ENCODE measurements at regions not wholly inside any gene's neighbourhood (a gene's known extent, or its start where the extent isn't known, plus 50 kb on each side); places are given as distances from the start of the nearest gene placed in this dataset.
"Not testable (repeated sequence)": the region's sequence is repeated elsewhere in the genome, so short reads cannot be mapped to it uniquely, and the experiment has no call there.

DNA sequence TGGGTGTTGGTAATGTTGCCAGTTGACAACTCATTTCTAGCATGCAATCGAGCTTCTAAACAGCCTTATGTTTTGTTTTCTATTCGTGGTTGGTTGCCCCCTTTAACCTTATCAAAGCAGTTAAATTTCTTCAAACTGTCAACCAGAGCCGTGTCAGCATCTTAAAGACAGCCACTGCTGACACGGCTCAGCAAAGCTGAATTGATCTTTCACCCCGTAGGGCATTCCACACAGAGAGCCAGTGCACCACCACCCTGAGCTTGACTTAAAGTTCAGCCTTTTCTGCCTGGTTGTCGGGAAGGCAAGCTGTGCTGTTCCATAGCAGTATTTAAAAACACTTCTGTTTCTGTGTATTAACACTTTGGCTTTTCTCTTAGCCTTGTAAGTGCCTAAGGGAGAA, 355.0 kb upstream of the CHST9 start:
- no peaks in the 10 kb centered on the region for H3K27me3 Mint-ChIP-seq
- ATAC-seq (replicated peaks) (no peak), DNase-seq (no peak)
- peaks cover 8 to 11% of the 10 kb centered on the region in 2 donors for H3K9me3 Mint-ChIP-seq
- no peaks in the 10 kb centered on the region for H3K4me1 Mint-ChIP-seq (ENCODE audit: low read depth in 2 of 2)
- no peak overlapping the region for H3K27ac Mint-ChIP-seq
- H3K36me3 Mint-ChIP-seq (ENCODE audit: insufficient read depth) = no peaks in the 10 kb centered on the region
- H3K4me3 Mint-ChIP-seq = no peak overlapping the region

DNA sequence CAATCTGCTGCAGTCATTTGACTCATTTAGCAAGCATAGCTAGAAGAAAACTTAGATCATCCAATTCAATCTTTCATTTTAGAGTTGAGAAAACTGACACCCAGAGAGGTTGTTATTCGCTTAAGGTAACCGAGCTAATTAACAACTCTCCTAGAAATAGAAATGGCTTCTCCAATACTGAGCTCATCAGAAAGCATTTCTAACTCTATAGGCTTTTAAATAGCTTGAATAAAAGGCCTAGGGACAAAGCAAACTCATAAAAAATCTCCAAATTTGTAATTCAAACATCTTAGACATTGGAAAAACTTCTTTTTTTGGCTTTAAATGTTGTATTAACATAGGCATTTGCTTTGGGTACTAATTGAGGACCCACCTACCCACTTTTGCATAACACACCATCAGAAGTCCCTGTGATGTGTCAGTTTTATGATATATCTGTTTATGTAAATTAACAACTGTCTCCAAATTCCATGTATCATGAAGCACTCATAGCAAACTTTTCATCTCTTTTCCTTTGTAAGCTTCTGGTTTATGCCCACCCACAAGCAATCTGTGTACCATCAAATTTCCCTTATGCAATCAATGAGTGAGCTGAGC, 343.9 kb upstream of the CHST9 start:
- no peaks in the 10 kb centered on the region for H3K4me1 Mint-ChIP-seq (ENCODE audit: low read depth in 2 of 2)
- no peak overlapping the region for H3K4me3 Mint-ChIP-seq
- DNase-seq = no peak
- H3K27ac Mint-ChIP-seq = no peak overlapping the region
- H3K9me3 Mint-ChIP-seq = peaks cover 0 to 8% of the 10 kb centered on the region in 2 donors
- no peak for ATAC-seq (replicated peaks)
- H3K27me3 Mint-ChIP-seq = no peaks in the 10 kb centered on the region
- no peaks in the 10 kb centered on the region for H3K36me3 Mint-ChIP-seq (ENCODE audit: insufficient read depth)

DNA sequence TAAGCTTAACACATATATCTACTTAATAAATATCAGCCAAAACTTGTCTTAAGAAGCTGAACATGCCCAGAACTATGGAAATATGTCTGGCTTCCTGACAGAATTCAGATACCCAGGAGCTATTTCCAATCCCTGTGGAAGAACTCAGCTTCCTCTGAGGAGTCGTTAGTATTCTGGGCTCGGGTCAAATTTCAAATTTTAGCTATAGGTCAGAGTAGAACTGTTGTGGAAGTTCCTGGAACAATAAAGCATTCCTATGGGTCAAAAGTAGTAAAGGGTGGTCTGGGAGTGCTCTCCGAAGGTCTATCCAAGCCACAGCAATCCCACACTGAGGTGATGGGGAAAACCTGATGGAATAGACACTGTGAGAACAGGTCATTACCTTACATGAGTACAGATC, 342.7 kb upstream of the CHST9 start:
- DNase-seq (no peak), ATAC-seq (replicated peaks) (no peak)
- H3K36me3 Mint-ChIP-seq (ENCODE audit: insufficient read depth) = no peaks in the 10 kb centered on the region
- no peaks in the 10 kb centered on the region for H3K4me1 Mint-ChIP-seq (ENCODE audit: low read depth in 2 of 2)
- no peak overlapping the region for H3K27ac Mint-ChIP-seq
- H3K27me3 Mint-ChIP-seq = no peaks in the 10 kb centered on the region
- no peak overlapping the region for H3K4me3 Mint-ChIP-seq
- peaks cover 0 to 7% of the 10 kb centered on the region in 2 donors for H3K9me3 Mint-ChIP-seq

DNA sequence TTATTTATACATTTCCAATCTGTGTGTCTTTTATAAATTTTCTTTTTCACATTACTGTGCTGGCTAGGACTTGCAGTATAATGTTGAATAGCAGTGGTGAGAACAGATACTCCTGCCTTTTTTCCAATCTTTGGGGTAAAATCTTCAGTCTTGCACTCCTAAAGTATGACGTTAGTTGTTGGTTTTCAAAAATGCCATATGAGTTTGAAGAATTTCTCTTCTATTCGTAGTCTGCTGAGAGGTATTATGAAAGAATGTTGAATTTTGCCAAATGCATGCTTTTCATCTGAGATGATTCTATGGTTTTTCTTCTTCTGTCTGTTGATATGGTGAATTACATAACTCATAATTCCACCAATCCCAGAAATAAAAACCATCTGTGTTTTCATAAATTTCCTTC, 335.3 kb upstream of the CHST9 start:
- Mint-ChIP-seq H3K4me3 (no peak overlapping the region), H3K27me3 (no peaks in the 10 kb centered on the region), H3K9me3 (peaks cover 0 to 7% of the 10 kb centered on the region in 2 donors), H3K4me1 (ENCODE audit: low read depth in 2 of 2) (no peaks in the 10 kb centered on the region), H3K36me3 (ENCODE audit: insufficient read depth) (no peaks in the 10 kb centered on the region), H3K27ac (no peak overlapping the region)
- DNase-seq (no peak), ATAC-seq (replicated peaks) (no peak)

DNA sequence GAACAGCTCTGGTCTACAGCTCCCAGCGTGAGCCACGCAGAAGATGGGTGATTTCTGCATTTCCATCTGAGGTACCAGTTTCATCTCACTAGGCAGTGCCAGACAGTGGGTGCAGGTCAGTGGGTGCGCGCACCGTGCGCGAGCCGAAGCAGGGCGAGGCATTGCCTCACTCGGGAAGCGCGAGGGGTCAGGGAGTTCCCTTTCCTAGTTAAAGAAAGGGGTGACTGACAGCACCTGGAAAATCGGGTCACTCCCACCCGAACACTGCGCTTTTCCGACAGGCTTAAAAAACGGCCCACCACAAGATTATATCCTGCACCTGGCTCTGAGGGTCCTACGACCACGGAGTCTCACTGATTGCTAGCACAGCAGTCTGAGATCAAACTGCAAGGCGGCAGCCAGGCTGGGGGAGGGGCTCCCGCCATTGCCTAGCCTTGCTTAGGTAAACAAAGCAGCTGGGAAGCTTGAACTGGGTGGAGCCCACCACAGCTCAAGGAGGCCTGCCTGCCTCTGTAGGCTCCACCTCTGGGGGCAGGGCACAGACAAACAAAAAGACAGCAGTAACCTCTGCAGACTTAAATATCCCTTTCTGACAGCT, 325.0 kb upstream of the CHST9 start:
- H3K27me3 Mint-ChIP-seq; H3K36me3 Mint-ChIP-seq (ENCODE audit: insufficient read depth); H3K4me3 Mint-ChIP-seq; ATAC-seq (replicated peaks); DNase-seq; H3K27ac Mint-ChIP-seq; H3K4me1 Mint-ChIP-seq (ENCODE audit: low read depth in 2 of 2): not testable (repeated sequence)
- H3K9me3 Mint-ChIP-seq = peaks cover 10% of the 10 kb centered on the region in 2 donors

DNA sequence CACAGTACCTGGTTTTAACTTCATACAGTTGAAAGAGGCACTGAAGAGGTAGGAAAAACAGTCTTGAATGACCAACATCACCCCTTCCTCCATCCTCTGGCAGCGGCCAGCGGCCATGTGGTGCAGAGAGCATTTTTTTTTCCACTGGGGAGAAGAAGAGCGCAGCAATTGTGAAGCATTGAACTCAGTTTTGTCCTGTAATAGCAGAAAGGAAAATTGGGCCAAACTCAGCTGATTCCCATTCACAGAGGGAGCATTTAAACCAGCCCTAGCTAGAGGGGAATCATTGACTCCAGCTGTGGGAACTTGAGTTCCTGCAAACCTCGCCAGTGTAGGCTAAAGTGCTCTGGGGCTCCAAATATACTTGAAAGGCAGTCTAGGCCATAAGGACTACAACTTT, 316.6 kb upstream of the CHST9 start:
- Mint-ChIP-seq H3K4me3 (no peak overlapping the region), H3K27me3 (no peaks in the 10 kb centered on the region), H3K4me1 (ENCODE audit: low read depth in 2 of 2) (no peaks in the 10 kb centered on the region), H3K36me3 (ENCODE audit: insufficient read depth) (no peaks in the 10 kb centered on the region), H3K9me3 (peaks cover 5 to 16% of the 10 kb centered on the region in 2 donors), H3K27ac (no peak overlapping the region)
- ATAC-seq (replicated peaks) (no peak), DNase-seq (no peak)

DNA sequence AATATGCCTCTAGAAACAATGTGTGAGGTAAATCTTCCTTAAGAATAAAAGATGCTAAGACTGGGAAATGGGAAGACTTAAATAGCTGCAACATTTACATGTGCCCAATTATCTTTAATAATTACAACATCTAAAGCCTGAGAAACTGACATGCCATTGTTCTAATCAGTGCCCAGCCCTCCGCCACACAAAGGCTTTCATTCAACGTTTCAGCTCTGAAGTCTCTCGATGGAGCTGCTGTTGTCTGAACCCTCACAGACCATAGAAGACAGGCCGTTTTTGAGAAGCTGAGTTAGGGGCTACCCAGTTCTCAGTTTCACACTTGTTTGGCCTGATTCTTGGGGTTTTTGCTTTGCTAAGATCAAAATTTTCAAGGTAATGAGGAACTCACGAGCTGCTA, 315.4 kb upstream of the CHST9 start:
- Mint-ChIP-seq H3K27ac (no peak overlapping the region), H3K9me3 (peaks cover 2 to 16% of the 10 kb centered on the region in 2 donors), H3K36me3 (ENCODE audit: insufficient read depth) (no peaks in the 10 kb centered on the region), H3K4me3 (no peak overlapping the region), H3K4me1 (ENCODE audit: low read depth in 2 of 2) (no peaks in the 10 kb centered on the region), H3K27me3 (no peaks in the 10 kb centered on the region)
- no peak for DNase-seq
- ATAC-seq (replicated peaks) = no peak

DNA sequence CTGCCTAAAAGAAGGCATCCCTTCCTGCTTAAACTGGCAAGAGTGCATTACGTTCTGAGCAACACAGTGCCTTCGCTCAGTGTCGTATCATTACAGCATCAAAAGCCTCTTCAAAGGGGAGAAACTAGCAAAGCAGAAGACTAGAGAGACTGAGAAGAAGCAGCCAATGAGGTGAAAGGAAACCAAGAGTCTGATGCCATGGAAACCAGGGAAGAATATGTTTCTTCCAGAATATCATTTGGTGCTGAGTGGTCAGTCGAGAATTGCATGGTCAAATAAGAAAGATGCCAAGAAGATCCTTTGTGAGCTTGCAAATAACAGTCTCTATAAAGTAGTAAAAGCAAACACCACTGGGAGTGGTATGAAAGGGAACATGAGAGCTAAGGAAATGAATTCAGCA, 312.1 kb upstream of the CHST9 start:
- Mint-ChIP-seq H3K27me3 (no peaks in the 10 kb centered on the region), H3K4me3 (no peak overlapping the region), H3K36me3 (ENCODE audit: insufficient read depth) (no peaks in the 10 kb centered on the region), H3K9me3 (peaks cover 0 to 4% of the 10 kb centered on the region in 2 donors), H3K27ac (no peak overlapping the region), H3K4me1 (ENCODE audit: low read depth in 2 of 2) (no peaks in the 10 kb centered on the region)
- no peak for DNase-seq
- no peak for ATAC-seq (replicated peaks)

DNA sequence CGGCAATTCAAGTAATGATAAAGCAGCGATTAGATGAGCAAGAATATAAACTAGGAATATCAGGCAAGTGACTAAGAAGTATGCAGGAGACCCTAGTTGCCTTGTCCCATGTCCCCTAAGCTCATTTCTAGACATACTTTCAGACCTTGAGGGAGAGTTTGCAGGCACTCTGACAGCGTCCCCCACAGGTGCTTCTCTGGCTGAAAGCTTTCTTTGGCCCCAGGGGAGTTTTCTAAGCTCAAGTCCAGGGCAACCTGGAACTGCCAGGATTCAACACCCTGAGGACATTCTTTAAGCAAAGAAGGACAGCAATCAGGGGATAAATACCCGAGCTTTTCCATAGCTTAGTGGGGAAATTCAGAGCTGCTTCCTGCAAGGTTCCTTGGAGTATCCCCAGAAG, 308.1 kb upstream of the CHST9 start:
- no peak for DNase-seq
- H3K27me3 Mint-ChIP-seq = no peaks in the 10 kb centered on the region
- H3K4me3 Mint-ChIP-seq = no peak overlapping the region
- H3K9me3 Mint-ChIP-seq = peaks cover 8 to 15% of the 10 kb centered on the region in 2 donors
- H3K4me1 Mint-ChIP-seq (ENCODE audit: low read depth in 2 of 2) = no peaks in the 10 kb centered on the region
- no peak overlapping the region for H3K27ac Mint-ChIP-seq
- no peaks in the 10 kb centered on the region for H3K36me3 Mint-ChIP-seq (ENCODE audit: insufficient read depth)
- no peak for ATAC-seq (replicated peaks)

DNA sequence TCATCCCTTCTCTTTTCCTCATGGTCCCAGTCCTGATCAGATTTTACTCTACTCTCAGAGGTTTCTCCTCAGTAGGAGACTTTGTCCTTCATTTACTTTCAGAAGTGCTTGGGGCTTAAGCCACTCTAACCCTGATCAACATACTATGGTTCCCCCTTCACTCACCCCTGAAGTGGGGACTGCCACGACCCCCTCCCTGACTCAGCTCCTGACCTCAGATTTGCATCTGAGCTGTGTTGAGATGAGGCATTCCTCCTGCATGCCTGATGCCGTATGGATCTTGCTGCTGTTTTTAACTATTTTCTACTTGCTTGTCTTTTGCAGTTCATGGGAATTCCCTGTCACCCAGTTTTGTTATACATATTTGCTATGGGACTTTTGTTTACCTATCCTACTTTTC, 306.7 kb upstream of the CHST9 start:
- Mint-ChIP-seq H3K27me3 (no peaks in the 10 kb centered on the region), H3K36me3 (ENCODE audit: insufficient read depth) (no peaks in the 10 kb centered on the region), H3K4me3 (no peak overlapping the region), H3K4me1 (ENCODE audit: low read depth in 2 of 2) (no peaks in the 10 kb centered on the region), H3K27ac (no peak overlapping the region), H3K9me3 (peaks cover 10 to 16% of the 10 kb centered on the region in 2 donors)
- ATAC-seq (replicated peaks) = no peak
- DNase-seq = no peak

DNA sequence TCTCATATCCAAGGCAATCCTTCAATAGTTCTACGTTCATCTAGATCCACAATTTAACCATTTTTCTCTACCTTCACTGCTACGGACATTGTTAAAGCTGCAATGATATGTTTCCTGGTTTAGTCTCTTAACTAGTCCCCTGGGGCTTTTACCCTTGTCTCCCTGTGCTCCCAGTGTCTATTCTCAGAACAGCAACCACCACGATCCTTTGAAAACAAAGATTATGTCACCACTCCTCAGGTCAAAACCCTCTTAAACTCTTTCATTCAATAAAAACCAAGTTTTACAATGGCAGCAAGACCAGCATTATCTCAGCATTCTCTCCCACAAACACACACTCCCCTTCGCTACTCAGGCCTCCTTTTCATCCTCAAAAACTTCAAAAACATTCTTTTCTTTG, 298.2 kb upstream of the CHST9 start:
- no peak for ATAC-seq (replicated peaks)
- Mint-ChIP-seq H3K27ac (no peak overlapping the region), H3K4me3 (no peak overlapping the region)

DNA sequence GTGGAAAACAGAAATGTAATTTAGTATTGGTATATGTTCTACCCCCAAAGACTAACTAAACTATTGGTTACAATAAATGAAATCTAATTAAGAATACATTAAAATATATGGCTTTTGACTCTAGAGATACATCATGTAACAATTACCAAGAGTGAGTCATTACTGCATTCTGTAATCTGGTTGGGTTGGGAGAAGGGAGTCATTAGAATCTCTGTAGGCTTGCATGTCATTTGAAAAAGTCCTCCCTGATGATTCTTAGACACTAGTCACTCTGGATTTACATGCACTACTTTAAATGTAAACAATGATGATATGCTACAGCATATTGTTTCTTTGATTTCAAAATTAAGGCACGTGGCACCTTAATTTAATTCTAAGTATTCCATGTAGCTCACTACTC, 293.4 kb upstream of the CHST9 start:
- H3K27ac Mint-ChIP-seq = no peak overlapping the region
- no peak overlapping the region for H3K4me3 Mint-ChIP-seq
- no peaks in the 10 kb centered on the region for H3K36me3 Mint-ChIP-seq (ENCODE audit: insufficient read depth)
- no peaks in the 10 kb centered on the region for H3K27me3 Mint-ChIP-seq
- no peak for ATAC-seq (replicated peaks)
- H3K4me1 Mint-ChIP-seq (ENCODE audit: low read depth in 2 of 2) = no peaks in the 10 kb centered on the region
- DNase-seq = no peak
- H3K9me3 Mint-ChIP-seq = peaks cover 14 to 29% of the 10 kb centered on the region in 2 donors

More for the DNA sequence above, 298.2 kb upstream of the CHST9 start:
- H3K4me1 Mint-ChIP-seq (ENCODE audit: low read depth in 2 of 2) = no peaks in the 10 kb centered on the region
- peaks cover 16 to 22% of the 10 kb centered on the region in 2 donors for H3K9me3 Mint-ChIP-seq
- DNase-seq = no peak
- H3K36me3 Mint-ChIP-seq (ENCODE audit: insufficient read depth) = no peaks in the 10 kb centered on the region
- no peaks in the 10 kb centered on the region for H3K27me3 Mint-ChIP-seq

DNA sequence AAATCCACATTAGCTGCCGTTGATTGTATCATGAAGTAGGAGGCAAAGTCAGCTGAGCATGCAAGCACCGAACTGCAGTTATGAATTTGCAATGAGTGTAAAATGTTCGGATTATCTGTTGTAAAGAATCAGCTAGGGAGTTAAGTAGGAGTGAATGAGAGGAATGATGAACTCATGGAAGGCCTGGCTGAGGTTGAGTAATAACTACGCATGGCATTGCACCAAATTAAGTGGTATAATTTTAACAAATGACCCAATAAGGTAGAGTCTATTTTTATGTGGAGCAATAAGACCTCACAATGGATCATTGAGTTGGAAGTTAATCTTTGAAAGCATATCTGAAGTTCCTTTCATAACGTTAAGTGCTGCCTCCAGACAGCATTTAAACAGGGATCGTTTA, 288.2 kb upstream of the CHST9 start:
- Mint-ChIP-seq H3K27me3 (no peaks in the 10 kb centered on the region), H3K4me3 (no peak overlapping the region), H3K9me3 (peaks cover 8 to 11% of the 10 kb centered on the region in 2 donors), H3K27ac (no peak overlapping the region), H3K36me3 (ENCODE audit: insufficient read depth) (no peaks in the 10 kb centered on the region), H3K4me1 (ENCODE audit: low read depth in 2 of 2) (no peaks in the 10 kb centered on the region)
- DNase-seq (no peak), ATAC-seq (replicated peaks) (no peak)

DNA sequence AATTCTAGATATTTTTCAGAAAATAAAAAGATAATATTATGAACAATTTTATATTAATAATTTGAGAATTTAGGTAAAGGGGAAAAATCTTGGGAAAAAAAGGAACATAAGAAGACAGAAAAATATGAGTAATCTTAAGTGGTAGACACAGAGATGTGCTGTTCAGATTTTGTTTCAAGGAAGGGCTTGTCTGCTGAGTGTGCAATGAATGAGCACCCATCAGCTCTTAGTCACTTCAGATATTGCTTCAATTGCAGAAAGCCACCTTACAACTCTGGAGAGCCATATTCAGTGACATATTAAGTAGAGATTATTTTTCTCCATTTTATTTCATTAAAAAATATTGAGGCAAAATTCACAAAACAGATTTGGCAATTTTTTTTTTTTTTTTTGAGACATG, 282.0 kb upstream of the CHST9 start:
- ATAC-seq (replicated peaks) (no peak), DNase-seq (no peak)
- Mint-ChIP-seq H3K36me3 (ENCODE audit: insufficient read depth) (no peaks in the 10 kb centered on the region), H3K9me3 (peaks cover 0 to 5% of the 10 kb centered on the region in 2 donors), H3K4me1 (ENCODE audit: low read depth in 2 of 2) (no peaks in the 10 kb centered on the region), H3K27ac (no peak overlapping the region), H3K4me3 (no peak overlapping the region), H3K27me3 (no peaks in the 10 kb centered on the region)

All from effector memory CD8-positive, alpha-beta T cell (primary cell).